ENCODE measurements at regions not wholly inside any gene's neighbourhood (a gene's known extent, or its start where the extent isn't known, plus 50 kb on each side); places are given as distances from the start of the nearest gene placed in this dataset.

GRCh38 chr2:195199864-195200263 lies 457.2 kb upstream of the SLC39A10 start:
- TF ChIP-seq EZH2 (optimal IDR thresholded peaks at IDR 0.05; ENCODE audit: low read depth, low read length) (no peak), CTCF (IDR thresholded peaks at IDR 0.05; ENCODE audit: low read length) (no peak)
